ENCODE measurements at regions not wholly inside any gene's neighbourhood (a gene's known extent, or its start where the extent isn't known, plus 50 kb on each side); places are given as distances from the start of the nearest gene placed in this dataset.

DNA sequence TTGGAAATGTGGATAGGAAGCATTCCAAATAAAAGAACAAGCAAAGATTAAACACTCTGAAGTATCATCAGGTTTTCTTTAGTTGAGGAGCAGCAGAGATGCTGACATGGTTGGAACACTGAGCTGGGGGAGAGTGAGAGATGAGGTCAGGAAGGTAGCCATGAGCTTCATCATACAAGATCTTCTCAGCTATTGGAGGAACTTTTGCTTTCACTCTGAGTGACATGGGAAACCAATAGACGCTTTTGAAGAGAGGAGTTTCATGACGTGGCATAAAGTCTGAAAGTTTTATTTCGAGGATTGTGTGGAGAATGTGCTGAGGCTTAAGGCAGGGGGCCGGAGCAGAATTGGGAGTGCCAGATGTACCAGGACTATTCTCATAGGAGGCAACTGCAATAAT is 616.2 kb upstream of the CAMK1G start:
- TF ChIP-seq, protein P1, sequence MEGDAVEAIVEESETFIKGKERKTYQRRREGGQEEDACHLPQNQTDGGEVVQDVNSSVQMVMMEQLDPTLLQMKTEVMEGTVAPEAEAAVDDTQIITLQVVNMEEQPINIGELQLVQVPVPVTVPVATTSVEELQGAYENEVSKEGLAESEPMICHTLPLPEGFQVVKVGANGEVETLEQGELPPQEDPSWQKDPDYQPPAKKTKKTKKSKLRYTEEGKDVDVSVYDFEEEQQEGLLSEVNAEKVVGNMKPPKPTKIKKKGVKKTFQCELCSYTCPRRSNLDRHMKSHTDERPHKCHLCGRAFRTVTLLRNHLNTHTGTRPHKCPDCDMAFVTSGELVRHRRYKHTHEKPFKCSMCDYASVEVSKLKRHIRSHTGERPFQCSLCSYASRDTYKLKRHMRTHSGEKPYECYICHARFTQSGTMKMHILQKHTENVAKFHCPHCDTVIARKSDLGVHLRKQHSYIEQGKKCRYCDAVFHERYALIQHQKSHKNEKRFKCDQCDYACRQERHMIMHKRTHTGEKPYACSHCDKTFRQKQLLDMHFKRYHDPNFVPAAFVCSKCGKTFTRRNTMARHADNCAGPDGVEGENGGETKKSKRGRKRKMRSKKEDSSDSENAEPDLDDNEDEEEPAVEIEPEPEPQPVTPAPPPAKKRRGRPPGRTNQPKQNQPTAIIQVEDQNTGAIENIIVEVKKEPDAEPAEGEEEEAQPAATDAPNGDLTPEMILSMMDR (conservative IDR thresholded peaks at IDR 0.05; ENCODE audit: low read length) = no peak
- no peak for TF ChIP-seq EZH2phosphoT487 (IDR thresholded peaks at IDR 0.05; ENCODE audit: borderline replicate concordance, low read depth, low read length)
